Ovary (tissue), 3 donors: ENCODE measurements at regions not wholly inside any gene's neighbourhood (a gene's known extent, or its start where the extent isn't known, plus 50 kb on each side); places are given as distances from the start of the nearest gene placed in this dataset.

Experiments used
- CTCF ChIP-seq, 3 donors: fragments of 450-650 bp in 2 of 3; fragments of 200-600 bp in 1 of 3; IDR thresholded peaks; one replicate each; pipeline versions ENCODE4 v1.5.1 to v1.8.0; 2016 to 2022; ENCODE audit warnings: antibody characterized with exemption in 3 of 3, mild to moderate bottlenecking in 1 of 3
- POLR2A ChIP-seq: fragments of 450-650 bp; IDR thresholded peaks from one replicate; pipeline ENCODE4 v1.6.1; 2017; ENCODE audit warnings: antibody characterized with exemption, mild to moderate bottlenecking, moderate library complexity
- donor health status: DM: no; HTN: no; CAD: no.

GRCh38 chrX:115393271-115393670, 103.8 kb downstream of the LUZP4 start:
- TF ChIP-seq POLR2A: no peak
- no peak for TF ChIP-seq CTCF (IDR thresholded peaks at IDR 0.05)
